HCT116 (cell line): ENCODE measurements at regions not wholly inside any gene's neighbourhood (a gene's known extent, or its start where the extent isn't known, plus 50 kb on each side); places are given as distances from the start of the nearest gene placed in this dataset.

Source experiments
- ATAC-seq: fragments of 200-7000 bp; cut with Tn5 transposase; 2 replicates; pipeline ENCODE4 v1.9.1; 2020; ENCODE audit warnings: mild to moderate bottlenecking, moderate library complexity
- BruUV-seq: library from RNA; stranded (reverse); fragments of 400-500 nt; replicated peaks from 2 replicates; lab custom pipeline; 2021; lab: Mats Ljungman, UMichigan
- CTCF ChIA-PET: fragments of 300-600 bp; sonication (Branson Sonifier 250); formaldehyde crosslinking; loops from one replicate; lab custom pipeline; 2021; ENCODE audit warnings: antibody characterized with exemption; lab: Charles Lee
- POLR2A ChIA-PET: fragments of 300-600, 350-600 bp; sonication (Branson Sonifier 250); formaldehyde crosslinking; loops from one replicate; lab custom pipeline; 2021; ENCODE audit warnings: antibody characterized with exemption; lab: Charles Lee
- RAD21 ChIA-PET, 2 experiments: fragments of 300-600 bp; sonication (Branson Sonifier 250); formaldehyde crosslinking; loops; one replicate each; lab custom pipeline; 2023; ENCODE audit warnings: low total read pairs in 2 of 2; ENCODE audit not compliant: uncharacterized antibody in 2 of 2, unreplicated experiment in 2 of 2, low non-redundant PET in 1 of 2; lab: Charles Lee
- DNase-seq: peaks from one replicate; pipeline ENCODE4 v3.0.0-alpha.2; 2010; ENCODE audit warnings: low read depth, low spot score
- H2AFZ ChIP-seq: fragments of 200-600 bp; shearing (Covaris generic), sonication (generic); 2 replicates; pipeline ENCODE4 v1.6.1; 2017; ENCODE audit warnings: low read depth, mixed run types, mixed read lengths, antibody characterized with exemption, low read length; ENCODE audit not compliant: poor library complexity, severe bottlenecking
- H3K27ac ChIP-seq: 2 replicates; pipeline ENCODE4 v1.5.1; 2012; ENCODE audit warnings: low read depth, low read length
- H3K27me3 ChIP-seq: fragments of 200-600 bp; sonication (generic); 2 replicates; pipeline ENCODE4 v1.6.1; 2016; ENCODE audit warnings: mixed run types, low read length, mixed read lengths; ENCODE audit not compliant: insufficient read depth
- H3K36me3 ChIP-seq, 2 experiments: fragments of 200-500 bp in 1 of 2; fragments of 200-600 bp in 1 of 2; sonication (Bioruptor generic) in 1 of 2; sonication (generic) in 1 of 2; 2 replicates each; pipeline versions ENCODE4 v1.5.1 to v1.6.1; 2014 to 2016; ENCODE audit warnings: low read length in 2 of 2, inconsistent platforms in 1 of 2, mixed read lengths in 1 of 2, mixed run types in 1 of 2; ENCODE audit not compliant: insufficient read depth in 2 of 2, control insufficient read depth in 1 of 2
- H3K4me1 ChIP-seq, 2 experiments: fragments of 200-600 bp in 1 of 2; sonication (generic) in 1 of 2; 2 replicates each; pipeline versions ENCODE4 v1.5.1 to v1.6.1; 2012 to 2017; ENCODE audit warnings: low read length in 2 of 2, inconsistent platforms in 1 of 2, mild to moderate bottlenecking in 1 of 2, mixed read lengths in 1 of 2, mixed run types in 1 of 2, moderate library complexity in 1 of 2; ENCODE audit not compliant: insufficient read depth in 2 of 2, control insufficient read depth in 1 of 2
- H3K4me2 ChIP-seq: fragments of 200-600 bp; sonication (generic); 2 replicates; pipeline ENCODE4 v1.6.1; 2017; ENCODE audit warnings: mixed run types, low read length, mixed read lengths
- H3K4me3 ChIP-seq, 2 experiments: fragments of 200-600 bp in 1 of 2; sonication (generic) in 1 of 2; replicated peaks in 1 of 2; 2 replicates each; pipeline ENCODE4 v1.5.1; 2011 to 2016; ENCODE audit warnings: low read length in 2 of 2, control low read depth in 1 of 2, low read depth in 1 of 2, mild to moderate bottlenecking in 1 of 2, mixed read lengths in 1 of 2, mixed run types in 1 of 2
- H3K79me2 ChIP-seq: fragments of 200-600 bp; sonication (generic); 2 replicates; pipeline ENCODE4 v1.6.1; 2017; ENCODE audit warnings: mild to moderate bottlenecking, mixed run types, low read length, moderate library complexity, mixed read lengths; ENCODE audit not compliant: insufficient read depth
- H3K9ac ChIP-seq: fragments of 200-600 bp; sonication (generic); 2 replicates; pipeline ENCODE4 v1.6.1; 2016; ENCODE audit warnings: low read length, mixed read lengths
- H3K9me2 ChIP-seq: fragments of 200-600 bp; sonication (generic), shearing (Covaris generic); 2 replicates; pipeline ENCODE4 v1.6.1; 2017; ENCODE audit warnings: mixed run types, mild to moderate bottlenecking, moderate library complexity; ENCODE audit not compliant: insufficient read depth
- H3K9me3 ChIP-seq, 2 experiments: fragments of 200-500 bp in 1 of 2; fragments of 200-600 bp in 1 of 2; sonication (Bioruptor generic) in 1 of 2; sonication (generic) in 1 of 2; 2 replicates each; pipeline ENCODE4 v1.6.1; 2014 to 2017; ENCODE audit warnings: low read length in 2 of 2, mixed read lengths in 2 of 2, inconsistent platforms in 1 of 2, low read depth in 1 of 2, mild to moderate bottlenecking in 1 of 2, mixed run types in 1 of 2, moderate library complexity in 1 of 2; ENCODE audit not compliant: control insufficient read depth in 1 of 2, insufficient read depth in 1 of 2
- H4K20me1 ChIP-seq: fragments of 200-600 bp; sonication (generic), shearing (Covaris generic); 2 replicates; pipeline ENCODE4 v1.6.1; 2017; ENCODE audit warnings: mixed run types, mild to moderate bottlenecking, moderate library complexity; ENCODE audit not compliant: insufficient read depth
- CBX3 ChIP-seq: IDR thresholded peaks from 2 replicates; pipeline ENCODE4 v1.6.1; 2012; ENCODE audit warnings: low read depth
- CTCF ChIP-seq, 3 experiments: fragments of 200-600 bp in 1 of 3; sonication (generic) in 1 of 3; IDR thresholded peaks in 2 of 3; conservative IDR thresholded peaks in 1 of 3; 2 replicates each; pipeline ENCODE4 v1.5.1; 2012 to 2017; ENCODE audit warnings: low read depth in 2 of 3, low read length in 2 of 3, antibody characterized with exemption in 1 of 3, borderline replicate concordance in 1 of 3, control low read depth in 1 of 3, mild to moderate bottlenecking in 1 of 3, mixed read lengths in 1 of 3, mixed run types in 1 of 3, moderate library complexity in 1 of 3; ENCODE audit not compliant: insufficient read depth in 1 of 3
- EGR1 ChIP-seq: IDR thresholded peaks from 2 replicates; pipeline ENCODE4 v1.6.1; 2012; ENCODE audit warnings: low read depth
- ELF1 ChIP-seq: IDR thresholded peaks from 2 replicates; pipeline ENCODE4 v1.6.1; 2012; ENCODE audit warnings: low read depth, borderline replicate concordance
- FOSL1 ChIP-seq: IDR thresholded peaks from 2 replicates; pipeline ENCODE4 v1.6.1; 2012; ENCODE audit warnings: low read depth
- POLR2A ChIP-seq: IDR thresholded peaks from 2 replicates; pipeline ENCODE4 v1.7.0; 2011; ENCODE audit warnings: borderline replicate concordance; ENCODE audit not compliant: insufficient read depth, insufficient read length; ENCODE audit errors: extremely low read depth
- POLR2AphosphoS5 ChIP-seq: IDR thresholded peaks from 2 replicates; pipeline ENCODE4 v1.6.1; 2011; ENCODE audit warnings: mild to moderate bottlenecking, low read depth, low read length, moderate library complexity
- SIN3A ChIP-seq: IDR thresholded peaks from 2 replicates; pipeline ENCODE4 v1.6.1; 2012; ENCODE audit warnings: low read depth
- SP1 ChIP-seq: IDR thresholded peaks from 2 replicates; pipeline ENCODE4 v1.6.1; 2012; ENCODE audit warnings: low read depth
- SRF ChIP-seq: IDR thresholded peaks from 2 replicates; pipeline ENCODE4 v1.6.1; 2012; ENCODE audit warnings: low read depth
- TCF7L2 ChIP-seq: IDR thresholded peaks from 2 replicates; pipeline ENCODE4 v1.7.0; 2011; ENCODE audit warnings: borderline replicate concordance, inconsistent platforms; ENCODE audit not compliant: insufficient read depth, insufficient read length; ENCODE audit errors: extremely low read depth
- intact Hi-C: fragments of 100-400 bp; cut with micrococcal nuclease; formaldehyde crosslinking; loops from 2 replicates; pipeline ENCODE4 v1.10.0; 2022
- TF ChIP-seq, protein P1 (sequence below): IDR thresholded peaks from 2 replicates; pipeline ENCODE4 v1.6.1; 2012
- TF ChIP-seq, protein P2 (sequence below): IDR thresholded peaks from 2 replicates; pipeline ENCODE4 v1.6.1; 2011; ENCODE audit warnings: mild to moderate bottlenecking, low read length, moderate library complexity; ENCODE audit not compliant: insufficient replicate concordance; ENCODE audit errors: extremely low read depth
- TF ChIP-seq, protein P3 (sequence below): IDR thresholded peaks from 2 replicates; pipeline ENCODE4 v1.6.1; 2012; ENCODE audit warnings: low read depth

GRCh38 chr9:748861-749497 is 92.5 kb upstream of the DMRT1 start (continued):
- TF ChIP-seq ELF1: no peak
- TF ChIP-seq CTCF (IDR thresholded peaks at IDR 0.05 in 2 of 3, conservative IDR thresholded peaks at IDR 0.05 in 1 of 3; ENCODE audit: borderline replicate concordance in 1 of 3, insufficient read depth in 1 of 3, low read depth in 2 of 3, low read length in 2 of 3): no peak
- TF ChIP-seq SP1: no peak
- TF ChIP-seq SRF: no peak
- no peak for TF ChIP-seq POLR2AphosphoS5
- TF ChIP-seq EGR1: no peak

DNA sequence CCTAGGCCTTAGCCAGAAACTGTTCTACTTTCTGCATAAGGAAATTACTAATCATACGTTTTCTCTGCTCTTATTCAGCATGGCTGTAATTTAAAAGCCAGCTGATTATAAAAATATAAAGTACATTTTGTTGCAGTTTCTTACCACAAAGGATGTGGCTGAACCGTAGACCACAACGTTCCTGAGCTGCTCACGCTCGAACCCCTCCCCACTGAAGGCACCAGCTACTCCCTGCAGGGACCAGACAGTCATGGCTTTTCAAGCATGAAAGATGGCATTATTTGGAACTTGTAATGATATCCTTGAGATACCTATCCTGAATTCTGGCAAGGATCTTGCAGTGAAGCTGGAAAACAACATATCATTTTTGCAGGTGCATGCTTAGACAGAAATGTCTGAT is 91.8 kb upstream of the DMRT1 start:
- ChIA-PET CTCF (no interaction called here), POLR2A (no interaction called here), RAD21 (no interaction called here)
- Histone ChIP-seq H3K4me3 (no peak overlapping the region), H3K9me2 (no peaks in the 10 kb centered on the region), H3K36me3 (peaks cover 0 to 1% of the 10 kb centered on the region in 2 experiments; a peak in 1 of 4 replicates), H3K9me3 (no peaks in the 10 kb centered on the region), H3K4me1 (peaks cover 0 to 14% of the 10 kb centered on the region in 2 experiments; a peak in 2 of 4 replicates), H4K20me1 (no peaks in the 10 kb centered on the region), H3K27me3 (no peaks in the 10 kb centered on the region), H3K9ac (no peak overlapping the region), H3K79me2 (no peaks in the 10 kb centered on the region), H2AFZ (no peak overlapping the region), H3K27ac (no peak overlapping the region), H3K4me2 (no peak overlapping the region)
- no peak for DNase-seq
- TF ChIP-seq, protein P1, sequence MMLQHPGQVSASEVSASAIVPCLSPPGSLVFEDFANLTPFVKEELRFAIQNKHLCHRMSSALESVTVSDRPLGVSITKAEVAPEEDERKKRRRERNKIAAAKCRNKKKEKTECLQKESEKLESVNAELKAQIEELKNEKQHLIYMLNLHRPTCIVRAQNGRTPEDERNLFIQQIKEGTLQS: no peak
- TF ChIP-seq SIN3A (no peak), FOSL1 (no peak), TCF7L2 (no peak), CBX3 (no peak), POLR2A (no peak)
- TF ChIP-seq, protein P2, sequence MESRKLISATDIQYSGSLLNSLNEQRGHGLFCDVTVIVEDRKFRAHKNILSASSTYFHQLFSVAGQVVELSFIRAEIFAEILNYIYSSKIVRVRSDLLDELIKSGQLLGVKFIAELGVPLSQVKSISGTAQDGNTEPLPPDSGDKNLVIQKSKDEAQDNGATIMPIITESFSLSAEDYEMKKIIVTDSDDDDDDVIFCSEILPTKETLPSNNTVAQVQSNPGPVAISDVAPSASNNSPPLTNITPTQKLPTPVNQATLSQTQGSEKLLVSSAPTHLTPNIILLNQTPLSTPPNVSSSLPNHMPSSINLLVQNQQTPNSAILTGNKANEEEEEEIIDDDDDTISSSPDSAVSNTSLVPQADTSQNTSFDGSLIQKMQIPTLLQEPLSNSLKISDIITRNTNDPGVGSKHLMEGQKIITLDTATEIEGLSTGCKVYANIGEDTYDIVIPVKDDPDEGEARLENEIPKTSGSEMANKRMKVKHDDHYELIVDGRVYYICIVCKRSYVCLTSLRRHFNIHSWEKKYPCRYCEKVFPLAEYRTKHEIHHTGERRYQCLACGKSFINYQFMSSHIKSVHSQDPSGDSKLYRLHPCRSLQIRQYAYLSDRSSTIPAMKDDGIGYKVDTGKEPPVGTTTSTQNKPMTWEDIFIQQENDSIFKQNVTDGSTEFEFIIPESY: no peak
- TF ChIP-seq, protein P3, sequence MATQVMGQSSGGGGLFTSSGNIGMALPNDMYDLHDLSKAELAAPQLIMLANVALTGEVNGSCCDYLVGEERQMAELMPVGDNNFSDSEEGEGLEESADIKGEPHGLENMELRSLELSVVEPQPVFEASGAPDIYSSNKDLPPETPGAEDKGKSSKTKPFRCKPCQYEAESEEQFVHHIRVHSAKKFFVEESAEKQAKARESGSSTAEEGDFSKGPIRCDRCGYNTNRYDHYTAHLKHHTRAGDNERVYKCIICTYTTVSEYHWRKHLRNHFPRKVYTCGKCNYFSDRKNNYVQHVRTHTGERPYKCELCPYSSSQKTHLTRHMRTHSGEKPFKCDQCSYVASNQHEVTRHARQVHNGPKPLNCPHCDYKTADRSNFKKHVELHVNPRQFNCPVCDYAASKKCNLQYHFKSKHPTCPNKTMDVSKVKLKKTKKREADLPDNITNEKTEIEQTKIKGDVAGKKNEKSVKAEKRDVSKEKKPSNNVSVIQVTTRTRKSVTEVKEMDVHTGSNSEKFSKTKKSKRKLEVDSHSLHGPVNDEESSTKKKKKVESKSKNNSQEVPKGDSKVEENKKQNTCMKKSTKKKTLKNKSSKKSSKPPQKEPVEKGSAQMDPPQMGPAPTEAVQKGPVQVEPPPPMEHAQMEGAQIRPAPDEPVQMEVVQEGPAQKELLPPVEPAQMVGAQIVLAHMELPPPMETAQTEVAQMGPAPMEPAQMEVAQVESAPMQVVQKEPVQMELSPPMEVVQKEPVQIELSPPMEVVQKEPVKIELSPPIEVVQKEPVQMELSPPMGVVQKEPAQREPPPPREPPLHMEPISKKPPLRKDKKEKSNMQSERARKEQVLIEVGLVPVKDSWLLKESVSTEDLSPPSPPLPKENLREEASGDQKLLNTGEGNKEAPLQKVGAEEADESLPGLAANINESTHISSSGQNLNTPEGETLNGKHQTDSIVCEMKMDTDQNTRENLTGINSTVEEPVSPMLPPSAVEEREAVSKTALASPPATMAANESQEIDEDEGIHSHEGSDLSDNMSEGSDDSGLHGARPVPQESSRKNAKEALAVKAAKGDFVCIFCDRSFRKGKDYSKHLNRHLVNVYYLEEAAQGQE: no peak
- intact Hi-C loops: no loop called here
- no TSS peak for BruUV-seq
- ATAC-seq: no peak
